MM.1S (cell line): ENCODE measurements at regions not wholly inside any gene's neighbourhood (a gene's known extent, or its start where the extent isn't known, plus 50 kb on each side); places are given as distances from the start of the nearest gene placed in this dataset.

Experiments
- CTCF ChIP-seq: fragments of 300-600 bp; sonication (generic); IDR thresholded peaks from 2 replicates; pipeline ENCODE4 v1.5.1; 2016; ENCODE audit warnings: antibody characterized with exemption, low read length, mixed read lengths
- EZH2 ChIP-seq: fragments of 300-600 bp; sonication (generic); optimal IDR thresholded peaks from 2 replicates; pipeline ENCODE3; 2017; ENCODE audit warnings: low read depth, mild to moderate bottlenecking, antibody characterized with exemption, low read length, mixed read lengths

GRCh38 chr12:28844718-28845117 lies 304.4 kb upstream of the FAR2 start:
- TF ChIP-seq EZH2 = no peak
- no peak for TF ChIP-seq CTCF
